ENCODE measurements at regions not wholly inside any gene's neighbourhood (a gene's known extent, or its start where the extent isn't known, plus 50 kb on each side); places are given as distances from the start of the nearest gene placed in this dataset.
A peak's percentile ranks its signal among the peaks of the same experiment; 100 is the strongest.

GRCh38 chr10:29135337-29135736 is 153.5 kb upstream of the LYZL1 start (continued):
- TF ChIP-seq RAD21 (CRISPR knock-in tag; conservative IDR thresholded peaks at IDR 0.05 in 1 of 2, IDR thresholded peaks at IDR 0.05 in 1 of 2): peak in 1 of 2 experiments; percentile 20; a peak in 1 of 4 replicates
- peak; percentile 28; the same call in 1 of the 2 replicates for TF ChIP-seq SMARCA4 (IDR thresholded peaks at IDR 0.05)
- TF ChIP-seq FOXK2 (conservative IDR thresholded peaks at IDR 0.05 in 1 of 2, IDR thresholded peaks at IDR 0.05 in 1 of 2; ENCODE audit: low read depth in 2 of 2): 0 out of 4 replicates have a peak, but pooled peaks have one; percentile 24 to 28

- ATAC-seq: no peak
- no peak overlapping the region for H2AFZ ChIP-seq (ENCODE audit: low read depth, low read length)
- H3K9ac ChIP-seq (ENCODE audit: insufficient read depth in 1 of 2, low read depth in 2 of 2, low read length in 2 of 2): no peak overlapping the region
- no peaks in the 10 kb centered on the region for H3K36me3 ChIP-seq (ENCODE audit: control insufficient read depth, insufficient read depth, low read length)
- no peaks in the 10 kb centered on the region for H4K20me1 ChIP-seq (replicated peaks; ENCODE audit: control insufficient read depth, insufficient read depth, low read length)
- no TSS peak for BruUV-seq (replicated peaks)
- no peaks in the 10 kb centered on the region for H3K9me3 ChIP-seq (replicated peaks; ENCODE audit: control insufficient read depth, insufficient read depth, low read depth, low read length)
- ChIA-PET CTCF (ENCODE audit: low intra/inter-chr PET ratio) (no interaction called here), POLR2A (no interaction called here)
- no peak overlapping the region for H3K4me2 ChIP-seq (ENCODE audit: insufficient read depth, low read length)
- H3K27ac ChIP-seq (ENCODE audit: extremely low read depth, low read depth, low read length): no peak overlapping the region
- intact Hi-C loops (cut with micrococcal nuclease) (no loop called here), in situ Hi-C loops (cut with MboI) (loop anchor here (25.0 kb wide), 1 partner anchor 474 kb away; no protein-coding TSS in a partner anchor)
- DNase-seq (ENCODE audit: extremely low read depth in 1 of 4, low spot score in 3 of 4): no peak
- peaks cover 10 to 25% of the 10 kb centered on the region in 2 experiments for H3K4me1 ChIP-seq (replicated peaks in 1 of 2; ENCODE audit: control insufficient read depth in 2 of 2, insufficient read depth in 2 of 2, low read length in 2 of 2)
- no peaks in the 10 kb centered on the region for H3K9me1 ChIP-seq (ENCODE audit: control insufficient read depth, insufficient read depth, low read length)
- FAIRE-seq: no peak
- WGBS (ENCODE audit: insufficient coverage, low coverage, missing lambda C conversion rate): 43% methylated on average over 3 of the region's 3 CpGs
- H3K27me3 ChIP-seq (ENCODE audit: control insufficient read depth in 2 of 2, insufficient read depth in 2 of 2, low read length in 2 of 2): no peaks in the 10 kb centered on the region
- no peaks in the 10 kb centered on the region for H3K79me2 ChIP-seq (ENCODE audit: control insufficient read depth, insufficient read depth, low read length)
- TF ChIP-seq CEBPB (tag; IDR thresholded peaks at IDR 0.05) (peak; percentile 44; the same call in 1 of the 2 replicates), PHTF2 (CRISPR knock-in tag; IDR thresholded peaks at IDR 0.05) (no peak), ELF1 (tag; IDR thresholded peaks at IDR 0.05) (no peak), ZNF232 (CRISPR knock-in tag; IDR thresholded peaks at IDR 0.05) (no peak), CEBPG (CRISPR knock-in tag; IDR thresholded peaks at IDR 0.05) (no peak), CEBPG (tag; conservative IDR thresholded peaks at IDR 0.05 in 1 of 2, IDR thresholded peaks at IDR 0.05 in 1 of 2) (peak in 1 of 2 experiments; percentile 23; a peak in 1 of 4 replicates), SRSF1 (IDR thresholded peaks at IDR 0.05; ENCODE audit: low read depth, low read length) (no peak), PHF8 (IDR thresholded peaks at IDR 0.05; ENCODE audit: borderline replicate concordance, low read length) (no peak)
- TF ChIP-seq, protein P1, sequence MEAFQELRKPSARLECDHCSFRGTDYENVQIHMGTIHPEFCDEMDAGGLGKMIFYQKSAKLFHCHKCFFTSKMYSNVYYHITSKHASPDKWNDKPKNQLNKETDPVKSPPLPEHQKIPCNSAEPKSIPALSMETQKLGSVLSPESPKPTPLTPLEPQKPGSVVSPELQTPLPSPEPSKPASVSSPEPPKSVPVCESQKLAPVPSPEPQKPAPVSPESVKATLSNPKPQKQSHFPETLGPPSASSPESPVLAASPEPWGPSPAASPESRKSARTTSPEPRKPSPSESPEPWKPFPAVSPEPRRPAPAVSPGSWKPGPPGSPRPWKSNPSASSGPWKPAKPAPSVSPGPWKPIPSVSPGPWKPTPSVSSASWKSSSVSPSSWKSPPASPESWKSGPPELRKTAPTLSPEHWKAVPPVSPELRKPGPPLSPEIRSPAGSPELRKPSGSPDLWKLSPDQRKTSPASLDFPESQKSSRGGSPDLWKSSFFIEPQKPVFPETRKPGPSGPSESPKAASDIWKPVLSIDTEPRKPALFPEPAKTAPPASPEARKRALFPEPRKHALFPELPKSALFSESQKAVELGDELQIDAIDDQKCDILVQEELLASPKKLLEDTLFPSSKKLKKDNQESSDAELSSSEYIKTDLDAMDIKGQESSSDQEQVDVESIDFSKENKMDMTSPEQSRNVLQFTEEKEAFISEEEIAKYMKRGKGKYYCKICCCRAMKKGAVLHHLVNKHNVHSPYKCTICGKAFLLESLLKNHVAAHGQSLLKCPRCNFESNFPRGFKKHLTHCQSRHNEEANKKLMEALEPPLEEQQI (IDR thresholded peaks at IDR 0.05): no peak
- H3K4me3 ChIP-seq: no peak overlapping the region
Observed at GRCh38 chr10:29136411-29136810, 152.5 kb upstream of the LYZL1 start.
